ENCODE measurements at regions not wholly inside any gene's neighbourhood (a gene's known extent, or its start where the extent isn't known, plus 50 kb on each side); places are given as distances from the start of the nearest gene placed in this dataset.
"Not testable (repeated sequence)": the region's sequence is repeated elsewhere in the genome, so short reads cannot be mapped to it uniquely, and the experiment has no call there.

DNA sequence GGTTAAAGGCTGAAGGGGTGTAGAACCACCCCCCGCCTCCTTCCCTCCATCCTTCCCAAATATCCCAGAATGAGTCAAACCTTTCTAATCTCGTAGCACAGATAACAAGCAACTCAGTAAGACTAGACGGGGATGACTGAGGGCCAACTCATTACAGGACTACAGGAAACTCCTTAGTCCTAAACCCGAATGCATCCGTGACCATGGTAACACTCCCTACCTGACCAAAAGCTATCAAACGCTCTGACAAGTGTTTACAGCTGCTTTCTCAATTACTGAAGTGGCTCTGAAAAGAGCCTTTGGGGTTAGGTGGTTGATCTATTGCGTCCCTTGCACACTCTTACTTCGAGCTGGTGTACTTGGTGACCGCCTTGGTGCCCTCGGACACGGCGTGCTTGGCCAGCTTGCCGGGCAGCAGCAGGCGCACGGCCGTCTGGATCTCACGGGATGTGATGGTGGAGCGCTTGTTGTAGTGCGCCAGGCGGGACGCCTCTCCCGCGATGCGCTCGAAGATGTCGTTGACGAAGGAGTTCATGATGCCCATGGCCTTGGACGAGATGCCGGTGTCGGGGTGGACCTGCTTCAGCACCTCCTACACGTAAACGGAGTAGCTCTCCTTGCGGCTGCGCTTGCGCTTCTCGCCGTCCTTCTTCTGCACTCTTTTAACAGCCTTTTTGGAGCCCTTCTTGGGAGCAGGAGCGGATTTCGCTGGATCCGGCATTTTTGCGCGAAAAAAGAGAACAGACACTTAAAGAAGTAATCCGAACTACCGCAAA, 67.4 kb downstream of the FAM72B start:
- DNase-seq (ENCODE audit: low read depth): peak; percentile 1

DNA sequence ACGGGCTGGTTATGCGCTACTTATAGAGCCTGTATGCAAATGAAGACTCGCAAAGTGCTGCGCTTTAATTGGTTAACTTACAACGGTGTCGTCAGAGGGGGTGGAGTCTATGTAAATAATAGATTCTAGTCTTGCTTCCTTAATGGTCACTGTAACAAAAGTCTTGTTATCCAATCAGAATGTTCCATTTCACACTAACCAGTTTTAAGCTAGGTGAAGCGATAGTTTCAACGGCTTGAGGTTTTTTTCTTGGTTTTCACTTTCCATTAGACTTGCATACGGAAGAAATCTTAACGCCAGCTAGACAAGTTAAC, 66.9 kb downstream of the FAM72B start:
- DNase-seq (ENCODE audit: low read depth): not testable (repeated sequence)

DNA sequence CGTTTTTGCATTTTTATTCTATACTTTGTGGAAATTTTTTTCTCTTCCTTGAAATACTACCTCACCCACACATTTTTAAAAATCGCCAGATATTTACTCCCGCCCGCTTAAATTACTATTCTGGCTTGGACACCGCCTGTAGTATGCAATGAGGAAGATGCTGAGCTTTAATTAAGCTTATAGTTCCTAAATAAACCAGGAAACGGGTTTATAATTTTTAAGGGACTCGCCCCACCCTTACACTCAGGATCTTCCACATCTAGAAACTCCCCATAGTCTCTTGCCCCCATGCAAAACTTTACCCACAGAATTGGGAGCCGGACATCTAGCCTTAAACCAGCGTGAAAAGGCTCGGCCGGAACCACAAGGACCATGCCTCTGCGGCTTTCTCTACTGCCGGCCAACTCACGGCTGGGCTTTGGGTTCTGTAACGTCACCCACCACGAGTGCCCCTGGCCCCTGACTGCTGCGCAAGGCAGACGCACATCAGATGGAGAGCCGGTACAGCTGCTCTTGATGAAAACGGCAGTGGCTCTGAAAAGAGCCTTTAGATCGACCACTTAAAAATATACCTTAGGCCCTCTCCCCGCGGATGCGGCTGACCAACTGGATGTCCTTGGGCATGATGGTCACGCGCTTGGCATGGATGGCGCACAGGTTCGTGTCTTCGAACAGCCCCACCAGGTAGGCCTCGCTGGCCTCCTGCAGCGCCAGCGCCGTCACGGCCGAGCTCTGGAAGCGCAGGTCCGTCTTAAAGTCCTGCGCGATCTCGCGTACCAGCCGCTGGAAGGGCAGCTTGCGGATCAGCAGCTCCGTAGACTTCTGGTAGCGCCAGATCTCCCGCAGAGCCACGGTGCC, 66.3 kb downstream of the FAM72B start:
- peak; percentile 19 for DNase-seq (ENCODE audit: low read depth)
